K562 (cell line): ENCODE measurements at regions not wholly inside any gene's neighbourhood (a gene's known extent, or its start where the extent isn't known, plus 50 kb on each side); places are given as distances from the start of the nearest gene placed in this dataset.
A peak's percentile ranks its signal among the peaks of the same experiment; 100 is the strongest.

Experiments
- ATAC-seq: fragments of 200-7000 bp; cut with Tn5 transposase; 3 replicates; pipeline ENCODE4 v1.9.1; 2020; ENCODE audit warnings: moderate library complexity
- BruUV-seq: library from RNA; stranded (reverse); fragments of 400-500 nt; replicated peaks from 2 replicates; lab custom pipeline; 2021; lab: Mats Ljungman, UMichigan
- CTCF ChIA-PET: fragments of 300-600 bp; formaldehyde crosslinking; extraction: SDS; loops from one replicate; lab custom pipeline; 2021; ENCODE audit warnings: low intra/inter-chr PET ratio; lab: Yijun Ruan, JAX
- POLR2A ChIA-PET: fragments of 300-600, 350-650 bp; sonication (Branson Sonifier 250); formaldehyde crosslinking; extraction: SDS; loops from one replicate; lab custom pipeline; 2021; ENCODE audit warnings: antibody characterized with exemption, inconsistent platforms; lab: Yijun Ruan, JAX
- DNase-seq, 4 experiments: peaks; one replicate each; pipeline versions ENCODE4 v3.0.0 to v3.0.0-alpha.2; 2011 to 2018; ENCODE audit warnings: low spot score in 3 of 4, mixed read lengths in 3 of 4; ENCODE audit errors: extremely low read depth in 1 of 4
- FAIRE-seq: peaks from 2 replicates; lab custom pipeline; 2011; peaks lifted over from hg19 to GRCh38; lab: Jason Lieb, UNC
- H2AFZ ChIP-seq: 2 replicates; pipeline ENCODE4 v1.6.0; 2011; ENCODE audit warnings: low read depth, low read length, control low read depth, inconsistent platforms
- H3K27ac ChIP-seq: fragments of 200-600 bp; 3 replicates; pipeline ENCODE4 v1.8.0; 2011; ENCODE audit warnings: low read depth, mild to moderate bottlenecking, control low read depth, inconsistent platforms, low read length, moderate library complexity, mixed read lengths; ENCODE audit errors: extremely low read depth
- H3K27me3 ChIP-seq, 2 experiments: fragments of 300-600 bp in 1 of 2; 2 replicates in 1 of 2; 3 replicates in 1 of 2; pipeline versions ENCODE4 v1.6.0 to v1.8.0; 2011; ENCODE audit warnings: inconsistent platforms in 2 of 2, low read length in 2 of 2, mild to moderate bottlenecking in 1 of 2, mixed read lengths in 1 of 2, moderate library complexity in 1 of 2; ENCODE audit not compliant: control insufficient read depth in 2 of 2, insufficient read depth in 2 of 2
- H3K36me3 ChIP-seq: fragments of 300-600 bp; 3 replicates; pipeline ENCODE4 v1.8.0; 2011; ENCODE audit warnings: mild to moderate bottlenecking, low read length, inconsistent platforms; ENCODE audit not compliant: control insufficient read depth, insufficient read depth
- H3K4me1 ChIP-seq, 2 experiments: fragments of 200-600 bp in 1 of 2; replicated peaks in 1 of 2; 2 replicates in 1 of 2; 3 replicates in 1 of 2; pipeline versions ENCODE4 v1.5.1 to v1.8.0; 2011; ENCODE audit warnings: inconsistent platforms in 2 of 2, low read length in 2 of 2, mild to moderate bottlenecking in 1 of 2, mixed read lengths in 1 of 2, moderate library complexity in 1 of 2; ENCODE audit not compliant: control insufficient read depth in 2 of 2, insufficient read depth in 2 of 2
- H3K4me2 ChIP-seq: 2 replicates; pipeline ENCODE4 v1.6.1; 2011; ENCODE audit warnings: low read length, control low read depth, inconsistent platforms, mixed read lengths; ENCODE audit not compliant: insufficient read depth
- H3K4me3 ChIP-seq: fragments of 200-600 bp; sonication (generic), shearing (Covaris generic); 2 replicates; pipeline ENCODE4 v1.5.1; 2016; ENCODE audit warnings: control low read depth, inconsistent platforms
- H3K79me2 ChIP-seq: fragments of 200-600 bp; 3 replicates; pipeline ENCODE4 v1.8.0; 2011; ENCODE audit warnings: low read length, inconsistent platforms; ENCODE audit not compliant: control insufficient read depth, insufficient read depth
- H3K9ac ChIP-seq, 2 experiments: 2 replicates each; pipeline versions ENCODE4 v1.6.0 to v1.6.1; 2011; ENCODE audit warnings: low read depth in 2 of 2, low read length in 2 of 2, control low read depth in 1 of 2, inconsistent platforms in 1 of 2, mild to moderate bottlenecking in 1 of 2, mixed read lengths in 1 of 2; ENCODE audit not compliant: insufficient read depth in 1 of 2
- H3K9me1 ChIP-seq: one replicate; pipeline ENCODE4 v1.6.0; 2011; ENCODE audit warnings: inconsistent platforms, mild to moderate bottlenecking, low read length, moderate library complexity; ENCODE audit not compliant: control insufficient read depth, insufficient read depth
- H3K9me3 ChIP-seq: replicated peaks from 2 replicates; pipeline ENCODE4 v1.5.1; 2011; ENCODE audit warnings: low read depth, low read length, inconsistent platforms; ENCODE audit not compliant: control insufficient read depth, insufficient read depth
- H4K20me1 ChIP-seq: replicated peaks from 2 replicates; pipeline ENCODE4 v1.6.1; 2011; ENCODE audit warnings: low read length, inconsistent platforms, mixed read lengths; ENCODE audit not compliant: control insufficient read depth, insufficient read depth
- GABPA ChIP-seq: fragments of 200-800 bp; sonication (Bioruptor generic); conservative IDR thresholded peaks from 2 replicates; pipeline ENCODE4 v1.6.1; 2016; ENCODE audit warnings: low read depth, missing genetic modification characterization, missing compliant biosample characterization
- HEY1 ChIP-seq: fragments of 250-450 bp; sonication (Bioruptor Pico); IDR thresholded peaks from 2 replicates; pipeline ENCODE4 v1.5.0; 2020; ENCODE audit warnings: mild to moderate bottlenecking, moderate library complexity, borderline replicate concordance
- KAT8 ChIP-seq: fragments of 450-650 bp; IDR thresholded peaks from 2 replicates; pipeline ENCODE4 v1.6.1; 2016; ENCODE audit warnings: low read depth, mild to moderate bottlenecking
- POLR2H ChIP-seq: IDR thresholded peaks from 2 replicates; pipeline ENCODE4 v1.6.1; 2016; ENCODE audit warnings: missing genetic modification characterization, low read depth, mild to moderate bottlenecking, control low read depth, missing compliant biosample characterization, moderate library complexity
- TRIM28 ChIP-seq: fragments of 450-650 bp; IDR thresholded peaks from 2 replicates; pipeline ENCODE4 v1.6.1; 2017
- YY1 ChIP-seq, 3 experiments: IDR thresholded peaks; 2 replicates each; pipeline ENCODE4 v1.6.1; 2011; ENCODE audit warnings: low read length in 2 of 3, mild to moderate bottlenecking in 2 of 3, moderate library complexity in 2 of 3, borderline replicate concordance in 1 of 3, control low read depth in 1 of 3, low read depth in 1 of 3; ENCODE audit not compliant: insufficient read depth in 3 of 3, insufficient replicate concordance in 2 of 3, control insufficient read depth in 1 of 3, insufficient read length in 1 of 3; ENCODE audit errors: extremely low read depth in 1 of 3
- ZBTB40 ChIP-seq, 2 experiments: fragments of 450-650 bp in 1 of 2; sonication (generic) in 1 of 2; formaldehyde crosslinking in 1 of 2; IDR thresholded peaks; 2 replicates each; pipeline versions ENCODE4 v1.7.1 to v1.9.0; 2016 to 2022; ENCODE audit warnings: inconsistent platforms in 1 of 2, mild to moderate bottlenecking in 1 of 2, missing genetic modification reagents in 1 of 2
- ZBTB49 ChIP-seq: sonication (generic); formaldehyde crosslinking; IDR thresholded peaks from 2 replicates; pipeline ENCODE4 v1.8.0; 2022; ENCODE audit warnings: missing genetic modification reagents, mild to moderate bottlenecking, borderline replicate concordance
- WGBS: fragments of 100-300 bp; shearing (Covaris generic); methylation state at CpG from one replicate; pipeline ENCODE4 v1.1.6; 2016; ENCODE audit warnings: low coverage, mixed read lengths; ENCODE audit not compliant: insufficient coverage; ENCODE audit errors: missing lambda C conversion rate; 5-methylcytosine and 5-hydroxymethylcytosine counted together
- in situ Hi-C: fragments of 300-500 bp; cut with MboI; formaldehyde crosslinking; loops from 4 replicates; pipeline ENCODE4 v1.15.0; 2018; ENCODE audit warnings: inconsistent platforms, mixed read lengths
- intact Hi-C: fragments of 100-400 bp; cut with micrococcal nuclease; formaldehyde crosslinking; loops from 2 replicates; pipeline ENCODE4 v1.14.2; 2022

- TF ChIP-seq ZBTB49 (CRISPR knock-in tag): no peak
- no peak for TF ChIP-seq HEY1
Measured at GRCh38 chr2:15855766-15856260, 84.5 kb upstream of the MYCN start (continued).

- no peaks in the 10 kb centered on the region for H3K79me2 ChIP-seq
- DNase-seq: no peak
- 0% methylated on average over 3 of the region's 3 CpGs for WGBS
- H3K36me3 ChIP-seq: no peaks in the 10 kb centered on the region
- no peaks in the 10 kb centered on the region for H3K9me3 ChIP-seq
- ChIA-PET POLR2A (no interaction called here), CTCF (no interaction called here)
- no peak overlapping the region for H3K27ac ChIP-seq
- peak overlapping the region; percentile 81 for H2AFZ ChIP-seq
- H4K20me1 ChIP-seq: no peaks in the 10 kb centered on the region
- in situ Hi-C loops (no loop called here), intact Hi-C loops (no loop called here)
- BruUV-seq: no TSS peak
- no peak for ATAC-seq
- H3K9me1 ChIP-seq: no peaks in the 10 kb centered on the region
- no peaks in the 10 kb centered on the region for H3K4me1 ChIP-seq
- FAIRE-seq: no peak
- no peak overlapping the region for H3K9ac ChIP-seq
- H3K4me2 ChIP-seq: peak overlapping the region; percentile 52
- H3K4me3 ChIP-seq: no peak overlapping the region
- H3K27me3 ChIP-seq: peaks cover 0 to 2% of the 10 kb centered on the region in 2 experiments; a peak in 3 of 5 replicates
- TF ChIP-seq GABPA (tag) (no peak), POLR2H (tag) (no peak), KAT8 (peak; percentile 45; the same call in 1 of the 2 replicates), YY1 (IDR thresholded peaks at IDR 0.05; ENCODE audit: borderline replicate concordance in 1 of 3, control insufficient read depth in 1 of 3, extremely low read depth in 1 of 3, insufficient read depth in 3 of 3, insufficient read length in 1 of 3, insufficient replicate concordance in 2 of 3, low read depth in 1 of 3, low read length in 2 of 3) (peak in 1 of 3 experiments; percentile 84), ZBTB40 (IDR thresholded peaks at IDR 0.05) (no peak), ZBTB40 (CRISPR knock-in tag; IDR thresholded peaks at IDR 0.05) (no peak), TRIM28 (no peak)
Measured at GRCh38 chr2:15856318-15856717, 84.0 kb upstream of the MYCN start.
